Stimulated activated effector memory CD8-positive, alpha-beta T cell treated with anti-CD3 and anti-CD28 coated beads, Interleukin-12 subunit alpha, Interleukin-12 subunit beta, amount 100 ng/mL, for 72 hours (primary cell): ENCODE measurements at regions not wholly inside any gene's neighbourhood (a gene's known extent, or its start where the extent isn't known, plus 50 kb on each side); places are given as distances from the start of the nearest gene placed in this dataset.

Experiments used
- ATAC-seq: fragments of 150-1000 bp; cut with Tn5 transposase; 2 replicates; pipeline ENCODE4 v1.10.0; 2021
- DNase-seq, 2 donors: peaks; one replicate each; pipeline ENCODE4 v3.0.0; 2021 to 2022; ENCODE audit warnings: low spot score in 2 of 2
- H3K27ac Mint-ChIP-seq: one replicate; pipeline ENCODE4 v1.8.0; 2022; ENCODE audit warnings: mild to moderate bottlenecking, mixed read lengths
- H3K36me3 Mint-ChIP-seq: one replicate; pipeline ENCODE4 v1.8.0; 2022; ENCODE audit warnings: mild to moderate bottlenecking, mixed read lengths
- H3K4me1 Mint-ChIP-seq: one replicate; pipeline ENCODE4 v1.8.0; 2022; ENCODE audit warnings: mixed read lengths
- H3K4me3 Mint-ChIP-seq: one replicate; pipeline ENCODE4 v1.8.0; 2022; ENCODE audit warnings: mild to moderate bottlenecking, mixed read lengths
- H3K9me3 Mint-ChIP-seq: one replicate; pipeline ENCODE4 v1.8.0; 2022; ENCODE audit warnings: mixed read lengths

DNA sequence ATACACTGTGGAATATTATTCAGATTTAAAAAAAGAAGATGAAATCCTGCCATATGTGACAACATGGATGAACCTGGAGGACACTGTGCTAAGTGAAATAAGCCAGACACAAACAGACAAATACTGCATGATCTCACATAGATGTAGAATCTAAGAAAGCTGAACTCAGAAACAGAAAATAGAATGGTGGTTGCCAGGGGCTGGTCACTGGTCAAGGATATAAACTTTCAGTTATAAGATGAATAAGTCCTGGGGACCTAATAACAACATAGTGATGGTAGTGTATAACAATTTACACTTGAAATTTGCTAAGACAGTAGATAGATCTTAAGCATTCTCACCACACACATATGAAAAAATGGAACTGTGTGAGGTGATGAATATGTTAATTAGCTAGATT lies 161.3 kb upstream of the TMCC3 start:
- Mint-ChIP-seq H3K4me1 (no peaks in the 10 kb centered on the region), H3K36me3 (no peaks in the 10 kb centered on the region), H3K9me3 (peaks cover 19% of the 10 kb centered on the region), H3K27ac (no peak overlapping the region), H3K4me3 (no peak overlapping the region)
- ATAC-seq (no peak), DNase-seq (no peak)

DNA sequence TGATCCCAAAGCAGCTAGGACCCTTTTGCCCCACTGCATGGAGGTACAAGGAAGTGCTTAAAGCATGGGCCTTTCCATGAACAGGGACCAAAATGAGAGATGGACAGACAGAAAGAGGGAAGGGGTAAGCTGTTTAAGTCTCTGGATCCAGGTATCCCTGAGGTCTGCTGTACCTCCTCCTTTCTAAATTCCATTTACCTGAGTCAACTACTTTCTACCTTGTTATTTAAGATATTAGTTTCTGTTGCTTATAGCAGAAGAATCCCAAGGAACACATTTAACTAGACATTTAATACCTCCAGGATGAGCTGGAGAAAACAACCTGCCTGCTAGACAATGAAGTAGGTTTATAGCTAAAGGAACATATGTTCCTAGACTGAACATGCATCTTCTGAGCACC lies 157.6 kb upstream of the TMCC3 start:
- no peak for ATAC-seq
- DNase-seq: no peak
- Mint-ChIP-seq H3K4me1 (no peaks in the 10 kb centered on the region), H3K9me3 (peaks cover 7% of the 10 kb centered on the region), H3K4me3 (no peak overlapping the region), H3K27ac (no peak overlapping the region), H3K36me3 (no peaks in the 10 kb centered on the region)

DNA sequence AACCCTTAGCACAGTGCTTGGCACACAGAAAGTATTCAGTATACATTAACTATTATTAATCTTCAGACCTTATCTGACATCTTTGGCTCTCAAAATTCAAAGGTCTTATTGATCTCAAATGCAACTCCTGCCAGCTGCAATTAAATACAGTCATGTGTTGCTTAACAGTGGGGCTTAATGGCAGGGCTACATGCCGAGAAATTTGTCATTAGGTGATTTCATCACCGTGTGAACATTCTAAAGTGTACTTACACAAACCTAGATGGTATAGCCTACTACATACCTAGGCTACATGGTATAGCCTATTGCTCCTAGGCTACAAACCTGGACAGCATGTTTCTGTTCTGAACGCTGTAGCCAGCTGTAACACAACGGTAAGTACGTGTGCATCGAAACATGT lies 156.3 kb upstream of the TMCC3 start:
- Mint-ChIP-seq H3K36me3 (no peaks in the 10 kb centered on the region), H3K4me3 (no peak overlapping the region), H3K9me3 (peaks cover 2% of the 10 kb centered on the region), H3K4me1 (no peaks in the 10 kb centered on the region), H3K27ac (no peak overlapping the region)
- no peak for ATAC-seq
- no peak for DNase-seq

DNA sequence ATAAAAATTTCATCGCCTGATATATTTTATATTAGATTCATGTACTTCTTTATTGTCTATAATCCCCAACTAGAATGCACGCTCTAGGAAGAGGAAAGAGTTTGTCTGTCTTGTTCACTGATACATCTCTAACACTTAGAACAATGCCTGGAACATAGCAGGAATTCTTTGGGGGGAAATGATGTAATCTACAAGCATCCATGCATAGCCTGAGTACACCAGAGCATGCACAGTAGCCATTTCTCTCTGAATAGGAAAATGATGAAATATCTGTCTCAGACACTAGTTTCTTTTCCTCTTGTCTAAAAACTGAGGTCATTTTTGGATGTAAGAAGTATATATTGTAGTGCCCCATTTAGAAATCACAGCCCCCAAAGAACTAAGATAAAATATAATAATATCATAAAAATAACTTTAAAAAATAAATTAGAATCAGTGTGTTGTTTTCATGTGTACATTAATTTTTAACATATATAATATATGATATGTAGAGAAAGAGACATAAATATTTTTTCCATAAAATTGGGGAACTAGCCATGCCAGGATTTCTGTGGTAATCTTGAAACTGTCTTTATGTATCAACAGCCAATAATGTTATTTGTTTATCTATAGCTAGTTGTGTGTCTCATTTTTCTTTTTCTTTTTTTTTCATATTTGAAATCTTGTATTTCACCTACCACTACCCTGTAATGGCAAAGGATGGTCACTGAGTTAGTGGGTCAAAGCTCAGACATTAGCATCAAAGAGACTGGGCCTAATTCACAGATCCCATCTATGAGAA lies 155.6 kb upstream of the TMCC3 start:
- ATAC-seq (no peak), DNase-seq (no peak)
- Mint-ChIP-seq H3K36me3 (no peaks in the 10 kb centered on the region), H3K9me3 (no peaks in the 10 kb centered on the region), H3K4me3 (no peak overlapping the region), H3K27ac (no peak overlapping the region), H3K4me1 (no peaks in the 10 kb centered on the region)

DNA sequence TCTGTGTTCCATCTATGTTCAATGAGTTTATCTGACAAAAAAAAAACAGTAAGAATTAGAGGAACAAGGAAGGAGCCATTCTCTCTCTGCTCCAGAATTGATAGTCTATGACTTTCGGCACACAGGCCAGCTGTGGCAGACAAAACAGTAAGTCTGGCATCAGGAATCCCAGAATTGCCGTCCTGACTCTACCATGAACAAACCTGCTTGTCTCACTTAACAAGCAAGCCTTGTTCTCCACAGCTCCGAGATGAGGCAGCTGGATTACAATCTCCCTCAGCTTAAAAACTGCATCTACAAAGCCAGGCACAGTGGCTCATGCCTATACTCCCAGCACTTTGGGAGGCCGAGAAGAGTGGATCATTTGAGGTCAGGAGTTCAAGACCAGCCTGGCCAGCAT lies 153.6 kb upstream of the TMCC3 start:
- no peak for ATAC-seq

DNA sequence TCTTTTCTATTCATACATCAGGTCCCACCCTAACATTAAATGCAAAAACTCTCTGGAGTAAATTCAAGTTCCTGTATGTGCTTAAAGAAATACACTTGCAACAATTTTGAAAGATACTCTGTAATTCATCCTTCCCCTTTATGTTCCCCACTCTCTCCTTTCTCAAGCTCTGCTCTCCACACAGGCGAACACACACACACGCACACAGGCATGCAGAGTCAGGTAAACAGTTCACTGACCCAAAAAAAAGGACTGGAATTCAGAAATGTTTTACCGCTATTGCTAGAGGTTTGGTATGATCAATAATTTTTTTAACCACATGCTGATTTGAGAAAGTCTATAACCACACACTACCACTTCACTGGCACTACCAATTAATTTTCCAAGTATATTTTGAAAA lies 152.4 kb upstream of the TMCC3 start:
- ATAC-seq: no peak
- DNase-seq: no peak
- Mint-ChIP-seq H3K9me3 (no peaks in the 10 kb centered on the region), H3K27ac (no peak overlapping the region), H3K4me3 (no peak overlapping the region), H3K4me1 (no peaks in the 10 kb centered on the region), H3K36me3 (no peaks in the 10 kb centered on the region)

More for the DNA sequence above, 153.6 kb upstream of the TMCC3 start:
- no peaks in the 10 kb centered on the region for H3K9me3 Mint-ChIP-seq
- no peaks in the 10 kb centered on the region for H3K4me1 Mint-ChIP-seq
- H3K36me3 Mint-ChIP-seq: no peaks in the 10 kb centered on the region
- no peak overlapping the region for H3K4me3 Mint-ChIP-seq
- no peak for DNase-seq
- no peak overlapping the region for H3K27ac Mint-ChIP-seq

DNA sequence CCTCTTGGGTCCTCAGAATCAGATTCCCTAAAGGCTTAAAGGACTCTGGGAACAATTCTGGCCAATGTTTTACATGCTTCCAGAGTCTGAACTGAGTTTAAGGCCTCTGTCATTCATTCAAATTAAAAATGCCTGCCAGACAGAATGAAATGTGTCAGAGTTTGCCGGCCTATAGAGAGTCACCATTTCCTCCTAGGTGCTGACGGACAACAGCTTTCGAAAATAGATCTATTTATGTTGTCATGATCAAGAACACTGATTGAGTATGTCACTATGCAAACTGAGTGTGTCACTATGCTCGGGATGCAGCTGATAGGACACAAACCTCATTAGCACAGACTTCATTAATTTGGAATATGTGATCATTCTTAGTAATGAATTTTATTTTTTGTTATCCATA lies 151.4 kb upstream of the TMCC3 start:
- Mint-ChIP-seq H3K9me3 (no peaks in the 10 kb centered on the region), H3K4me3 (no peak overlapping the region), H3K4me1 (no peaks in the 10 kb centered on the region), H3K27ac (no peak overlapping the region), H3K36me3 (no peaks in the 10 kb centered on the region)
- DNase-seq (no peak), ATAC-seq (no peak)

DNA sequence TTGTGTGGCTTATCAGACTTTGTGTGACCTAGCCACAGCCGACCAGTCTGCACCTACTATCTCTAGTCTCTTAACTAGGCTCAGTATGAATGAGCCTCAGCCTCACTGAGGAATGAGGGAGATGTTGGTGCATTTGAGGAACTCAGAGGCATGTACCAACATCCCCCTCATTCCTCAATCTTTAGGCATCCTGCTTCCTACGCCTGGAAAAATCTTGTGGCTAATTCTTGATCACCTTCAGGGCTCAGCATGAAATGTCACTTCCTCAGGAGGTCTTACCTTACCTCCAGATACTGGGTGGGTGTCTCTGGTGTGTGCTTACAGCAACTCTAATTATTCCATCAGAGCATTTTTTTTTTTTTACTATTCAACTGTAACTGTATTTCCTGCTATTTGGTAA lies 148.8 kb upstream of the TMCC3 start:
- no peak for DNase-seq
- no peak for ATAC-seq
- Mint-ChIP-seq H3K27ac (no peak overlapping the region), H3K4me3 (no peak overlapping the region), H3K9me3 (no peaks in the 10 kb centered on the region), H3K4me1 (no peaks in the 10 kb centered on the region), H3K36me3 (no peaks in the 10 kb centered on the region)

DNA sequence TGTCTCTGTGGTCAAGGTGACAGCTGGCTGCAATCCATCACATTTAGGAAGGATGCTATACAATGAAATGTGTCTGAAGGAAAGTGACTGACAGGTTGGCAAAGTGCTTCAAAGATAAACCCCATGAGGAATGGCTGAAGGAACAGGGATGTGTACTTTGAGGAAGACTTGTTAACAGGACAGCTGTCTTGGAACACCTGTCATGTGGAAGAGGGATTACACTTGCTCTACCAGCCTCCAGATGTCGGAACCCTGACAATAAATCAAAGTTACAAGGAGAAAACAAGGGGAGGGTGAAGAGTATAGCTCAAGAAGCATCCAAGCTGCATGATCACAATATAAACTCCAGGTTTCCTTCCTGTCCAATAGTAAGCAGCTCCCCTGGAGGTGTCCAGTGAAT lies 147.8 kb upstream of the TMCC3 start:
- no peaks in the 10 kb centered on the region for H3K36me3 Mint-ChIP-seq
- no peak for DNase-seq
- H3K4me1 Mint-ChIP-seq: no peaks in the 10 kb centered on the region
- no peak for ATAC-seq
- no peak overlapping the region for H3K4me3 Mint-ChIP-seq
- H3K9me3 Mint-ChIP-seq: no peaks in the 10 kb centered on the region
- no peak overlapping the region for H3K27ac Mint-ChIP-seq

DNA sequence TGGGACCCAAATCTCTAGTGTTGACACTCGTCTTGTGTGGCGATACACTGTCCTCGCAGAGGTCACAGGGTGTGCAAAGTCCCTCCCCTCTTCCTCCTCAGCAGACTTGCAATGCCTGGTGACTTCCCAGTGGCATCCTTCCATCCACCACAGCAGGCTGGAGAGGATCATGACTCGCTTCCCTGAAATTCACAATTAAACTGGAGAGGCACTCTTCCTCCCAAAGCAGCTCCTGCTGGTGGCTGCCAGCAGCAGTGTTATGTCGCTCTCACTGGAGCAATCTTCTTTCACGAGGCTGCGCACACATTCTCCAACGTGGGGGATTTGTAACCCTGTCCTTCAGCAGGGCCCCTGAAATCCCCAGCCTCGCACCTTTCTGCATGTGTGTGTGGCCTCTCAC lies 145.2 kb upstream of the TMCC3 start:
- ATAC-seq (no peak), DNase-seq (no peak)
- H3K36me3 Mint-ChIP-seq: no peaks in the 10 kb centered on the region
- no peaks in the 10 kb centered on the region for H3K9me3 Mint-ChIP-seq
- no peak overlapping the region for H3K27ac Mint-ChIP-seq
- no peaks in the 10 kb centered on the region for H3K4me1 Mint-ChIP-seq
- no peak overlapping the region for H3K4me3 Mint-ChIP-seq

DNA sequence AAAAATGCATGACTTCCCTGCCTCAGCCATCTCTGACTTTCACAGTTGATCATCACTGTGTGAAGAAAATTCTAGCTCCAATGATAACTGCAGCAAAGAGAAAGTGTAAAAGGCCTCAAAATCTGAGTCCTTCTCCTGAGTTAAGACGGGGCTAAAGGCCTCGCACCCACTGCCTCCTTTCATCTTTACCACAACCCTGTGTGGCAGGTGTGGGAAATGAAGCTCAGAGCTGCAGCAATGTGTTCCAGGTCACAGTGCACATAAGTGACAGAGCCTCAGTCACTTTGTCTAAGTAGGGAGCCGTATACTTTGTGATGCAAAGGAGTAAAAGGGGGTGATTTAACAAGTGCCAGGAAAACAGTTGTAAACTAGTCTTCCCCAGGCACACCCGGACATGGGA lies 144.7 kb upstream of the TMCC3 start:
- Mint-ChIP-seq H3K9me3 (no peaks in the 10 kb centered on the region), H3K27ac (no peak overlapping the region), H3K4me1 (no peaks in the 10 kb centered on the region), H3K4me3 (no peak overlapping the region), H3K36me3 (no peaks in the 10 kb centered on the region)
- ATAC-seq (no peak), DNase-seq (peak in 1 of 2 donors; percentile 15)

DNA sequence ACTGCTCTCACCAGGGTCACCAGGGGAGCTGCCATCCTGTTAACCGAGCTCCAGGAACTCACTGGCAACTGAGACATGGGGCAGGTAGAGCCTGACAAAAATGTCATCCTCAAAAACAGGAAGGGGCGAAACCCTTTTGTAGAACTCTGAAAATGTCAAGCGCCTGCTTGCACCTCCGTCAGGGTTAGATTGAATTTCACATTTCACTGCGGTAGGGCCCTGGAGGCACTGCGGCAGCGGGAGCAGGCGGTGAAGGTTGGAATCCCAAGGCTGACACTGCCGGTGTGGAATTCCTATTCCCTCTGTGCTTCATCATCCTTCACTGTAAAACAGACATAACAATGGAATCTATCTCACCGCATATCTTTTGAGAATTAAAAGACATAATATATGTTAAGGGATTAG lies 142.8 kb upstream of the TMCC3 start:
- ATAC-seq (no peak), DNase-seq (no peak)
- no peaks in the 10 kb centered on the region for H3K36me3 Mint-ChIP-seq
- H3K27ac Mint-ChIP-seq: no peak overlapping the region
- no peaks in the 10 kb centered on the region for H3K4me1 Mint-ChIP-seq
- no peaks in the 10 kb centered on the region for H3K9me3 Mint-ChIP-seq
- H3K4me3 Mint-ChIP-seq: no peak overlapping the region

DNA sequence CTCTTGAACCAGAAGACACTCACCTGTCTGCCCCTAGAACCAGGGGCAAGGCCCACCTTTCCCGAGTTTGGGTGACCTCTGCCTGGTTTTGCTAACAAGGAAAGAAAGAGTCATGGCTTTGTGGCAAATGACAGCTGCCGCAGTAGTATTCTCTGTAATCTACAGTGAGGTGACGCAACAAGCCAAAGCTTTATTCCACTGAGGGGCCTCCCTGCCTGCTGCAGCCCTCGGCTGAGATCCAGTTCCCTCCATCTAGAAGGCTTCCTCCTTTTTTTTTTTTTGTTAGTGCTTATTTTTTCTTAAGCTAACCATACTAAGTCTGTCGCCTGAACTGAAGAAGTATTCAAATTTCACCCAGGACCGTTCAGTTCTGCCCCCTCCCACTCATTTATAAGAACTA lies 142.3 kb upstream of the TMCC3 start:
- no peaks in the 10 kb centered on the region for H3K36me3 Mint-ChIP-seq
- H3K4me1 Mint-ChIP-seq: no peaks in the 10 kb centered on the region
- no peak for ATAC-seq

DNA sequence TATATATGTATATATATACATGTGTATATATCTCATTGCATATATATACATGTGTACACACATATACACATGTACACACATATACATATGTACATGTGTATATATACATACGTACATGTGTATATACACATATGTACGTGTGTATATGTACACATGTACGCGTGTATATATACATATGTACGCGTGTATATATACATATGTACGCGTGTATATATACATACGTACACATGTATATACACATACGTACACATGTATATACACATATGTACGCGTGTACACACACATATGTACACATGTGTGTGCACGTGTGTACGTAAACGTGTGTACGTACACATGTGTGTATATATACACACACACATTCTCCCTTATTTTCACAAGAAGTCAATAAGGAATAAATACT lies 141.6 kb upstream of the TMCC3 start:
- Mint-ChIP-seq H3K36me3 (no peaks in the 10 kb centered on the region), H3K4me3 (no peak overlapping the region), H3K27ac (no peak overlapping the region), H3K4me1 (no peaks in the 10 kb centered on the region), H3K9me3 (no peaks in the 10 kb centered on the region)
- no peak for ATAC-seq
- no peak for DNase-seq

More for the DNA sequence above, 142.3 kb upstream of the TMCC3 start:
- DNase-seq: no peak
- Mint-ChIP-seq H3K27ac (no peak overlapping the region), H3K9me3 (no peaks in the 10 kb centered on the region), H3K4me3 (no peak overlapping the region)

DNA sequence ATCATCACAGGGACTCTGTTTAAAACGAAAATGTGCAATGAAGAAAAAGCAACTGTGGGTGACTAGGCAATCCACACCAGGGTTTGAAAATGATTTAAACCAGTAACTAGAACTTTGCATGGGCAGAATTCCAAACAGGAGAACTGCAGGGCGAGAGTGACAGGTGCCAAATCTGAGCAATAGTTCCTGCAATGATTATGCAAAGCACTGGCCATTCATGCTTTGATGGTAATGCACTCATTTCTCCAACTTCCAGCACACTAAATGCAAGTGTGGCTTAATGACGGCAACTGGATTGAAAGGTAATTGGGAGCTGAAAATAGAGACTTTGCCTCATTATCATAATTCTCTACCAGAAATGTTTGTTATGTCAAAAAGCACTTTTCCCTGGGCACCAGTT lies 140.5 kb upstream of the TMCC3 start:
- no peaks in the 10 kb centered on the region for H3K9me3 Mint-ChIP-seq
- no peak for ATAC-seq
- no peaks in the 10 kb centered on the region for H3K4me1 Mint-ChIP-seq
- no peak overlapping the region for H3K4me3 Mint-ChIP-seq
- no peak for DNase-seq
- H3K27ac Mint-ChIP-seq: no peak overlapping the region
- no peaks in the 10 kb centered on the region for H3K36me3 Mint-ChIP-seq

DNA sequence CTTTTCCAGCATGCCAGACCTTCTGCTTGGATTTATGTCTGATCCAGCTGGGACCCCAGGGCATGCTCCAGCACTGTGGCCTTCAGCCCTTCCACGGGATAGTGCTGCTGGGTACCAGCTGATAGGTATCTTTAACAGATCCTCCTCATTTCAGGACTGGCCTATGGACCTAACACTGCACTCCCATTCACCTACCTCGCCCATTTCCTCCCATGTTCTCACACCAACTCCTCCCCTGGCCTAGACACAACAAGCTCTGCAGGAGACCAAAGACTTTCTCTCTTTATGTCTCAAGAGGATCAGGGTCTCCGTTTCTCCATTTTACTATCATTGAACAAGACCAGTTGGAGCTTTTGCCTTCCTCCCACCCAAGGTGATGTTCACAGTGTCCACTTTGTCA lies 140.0 kb upstream of the TMCC3 start:
- no peak overlapping the region for H3K4me3 Mint-ChIP-seq
- no peak for DNase-seq
- H3K9me3 Mint-ChIP-seq: no peaks in the 10 kb centered on the region
- no peaks in the 10 kb centered on the region for H3K4me1 Mint-ChIP-seq
- no peak for ATAC-seq
- H3K27ac Mint-ChIP-seq: no peak overlapping the region
- H3K36me3 Mint-ChIP-seq: no peaks in the 10 kb centered on the region
